ENCODE measurements at regions not wholly inside any gene's neighbourhood (a gene's known extent, or its start where the extent isn't known, plus 50 kb on each side); places are given as distances from the start of the nearest gene placed in this dataset.

DNA sequence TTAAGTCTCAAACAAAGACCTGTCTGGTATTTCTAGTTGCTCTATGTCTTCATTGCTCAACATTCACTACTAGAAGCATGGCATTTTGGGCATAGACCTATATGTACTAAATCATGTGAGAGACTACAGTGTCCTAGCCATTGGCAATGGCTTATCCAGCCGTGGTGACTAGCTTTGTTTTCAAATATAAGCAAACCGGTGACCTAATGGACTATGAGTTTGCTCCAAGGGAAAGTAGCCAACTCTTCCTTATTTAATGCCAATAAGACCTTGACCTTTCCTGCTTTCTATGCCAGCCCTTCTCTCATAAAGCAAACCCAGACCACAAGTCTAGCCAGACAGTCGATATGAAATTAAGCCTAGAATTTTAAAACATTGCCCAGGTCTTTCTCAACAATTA is 113.7 kb upstream of the CREB1 start:
- TF ChIP-seq, protein P1, sequence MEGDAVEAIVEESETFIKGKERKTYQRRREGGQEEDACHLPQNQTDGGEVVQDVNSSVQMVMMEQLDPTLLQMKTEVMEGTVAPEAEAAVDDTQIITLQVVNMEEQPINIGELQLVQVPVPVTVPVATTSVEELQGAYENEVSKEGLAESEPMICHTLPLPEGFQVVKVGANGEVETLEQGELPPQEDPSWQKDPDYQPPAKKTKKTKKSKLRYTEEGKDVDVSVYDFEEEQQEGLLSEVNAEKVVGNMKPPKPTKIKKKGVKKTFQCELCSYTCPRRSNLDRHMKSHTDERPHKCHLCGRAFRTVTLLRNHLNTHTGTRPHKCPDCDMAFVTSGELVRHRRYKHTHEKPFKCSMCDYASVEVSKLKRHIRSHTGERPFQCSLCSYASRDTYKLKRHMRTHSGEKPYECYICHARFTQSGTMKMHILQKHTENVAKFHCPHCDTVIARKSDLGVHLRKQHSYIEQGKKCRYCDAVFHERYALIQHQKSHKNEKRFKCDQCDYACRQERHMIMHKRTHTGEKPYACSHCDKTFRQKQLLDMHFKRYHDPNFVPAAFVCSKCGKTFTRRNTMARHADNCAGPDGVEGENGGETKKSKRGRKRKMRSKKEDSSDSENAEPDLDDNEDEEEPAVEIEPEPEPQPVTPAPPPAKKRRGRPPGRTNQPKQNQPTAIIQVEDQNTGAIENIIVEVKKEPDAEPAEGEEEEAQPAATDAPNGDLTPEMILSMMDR (IDR thresholded peaks at IDR 0.05) = no peak
- no peak for TF ChIP-seq POLR2A (IDR thresholded peaks at IDR 0.05; ENCODE audit: low read depth)
- TF ChIP-seq POLR2AphosphoS5 (IDR thresholded peaks at IDR 0.05) = no peak
- TF ChIP-seq EP300 (IDR thresholded peaks at IDR 0.05) = no peak
